GM23248 (cell line): ENCODE measurements at regions not wholly inside any gene's neighbourhood (a gene's known extent, or its start where the extent isn't known, plus 50 kb on each side); places are given as distances from the start of the nearest gene placed in this dataset.
A peak's percentile ranks its signal among the peaks of the same experiment; 100 is the strongest.
"Not testable (repeated sequence)": the region's sequence is repeated elsewhere in the genome, so short reads cannot be mapped to it uniquely, and the experiment has no call there.

Source experiments
- DNase-seq: peaks from one replicate; pipeline ENCODE4 v3.0.0-alpha.2; 2015
- H2AFZ ChIP-seq: fragments of 200-600 bp; sonication (generic); 2 replicates; pipeline ENCODE4 v1.6.1; 2016; ENCODE audit warnings: antibody characterized with exemption
- H3F3A ChIP-seq: fragments of 200-600 bp; sonication (generic); 2 replicates; pipeline ENCODE4 v1.6.1; 2016; ENCODE audit warnings: mild to moderate bottlenecking, antibody characterized with exemption, mixed run types; ENCODE audit not compliant: insufficient read depth
- H3K27ac ChIP-seq: fragments of 200-600 bp; sonication (generic); 2 replicates; pipeline ENCODE4 v1.5.1; 2016; ENCODE audit warnings: mild to moderate bottlenecking
- H3K27me3 ChIP-seq: fragments of 200-600 bp; sonication (generic); replicated peaks from 2 replicates; pipeline ENCODE4 v1.6.1; 2016; ENCODE audit warnings: mild to moderate bottlenecking; ENCODE audit not compliant: insufficient read depth
- H3K36me3 ChIP-seq: fragments of 200-600 bp; sonication (generic); 2 replicates; pipeline ENCODE4 v1.6.1; 2016; ENCODE audit warnings: low read depth, mild to moderate bottlenecking
- H3K4me1 ChIP-seq: fragments of 200-600 bp; sonication (generic); 2 replicates; pipeline ENCODE4 v1.6.1; 2016; ENCODE audit warnings: mild to moderate bottlenecking; ENCODE audit not compliant: insufficient read depth
- H3K4me2 ChIP-seq: fragments of 200-600 bp; sonication (generic); one replicate; pipeline ENCODE4 v1.6.1; 2016; ENCODE audit warnings: mild to moderate bottlenecking; ENCODE audit not compliant: unreplicated experiment
- H3K4me3 ChIP-seq: fragments of 200-600 bp; sonication (generic); 2 replicates; pipeline ENCODE4 v1.5.1; 2016; ENCODE audit warnings: mild to moderate bottlenecking
- H3K79me2 ChIP-seq: fragments of 200-600 bp; sonication (generic); 2 replicates; pipeline ENCODE4 v1.6.1; 2016; ENCODE audit warnings: mild to moderate bottlenecking; ENCODE audit not compliant: insufficient read depth
- H3K9ac ChIP-seq: fragments of 200-600 bp; sonication (generic); 2 replicates; pipeline ENCODE4 v1.6.1; 2016; ENCODE audit warnings: mild to moderate bottlenecking
- H3K9me2 ChIP-seq: fragments of 200-600 bp; sonication (generic); 2 replicates; pipeline ENCODE4 v1.6.1; 2016; ENCODE audit warnings: mixed run types, mild to moderate bottlenecking, moderate library complexity; ENCODE audit not compliant: insufficient read depth
- H3K9me3 ChIP-seq: fragments of 200-600 bp; sonication (generic); one replicate; pipeline ENCODE4 v1.6.1; 2017; ENCODE audit warnings: low read depth
- H4K20me1 ChIP-seq: fragments of 200-600 bp; sonication (generic); 2 replicates; pipeline ENCODE4 v1.6.0; 2016; ENCODE audit not compliant: insufficient read depth
- EZH2 ChIP-seq: fragments of 200-600 bp; sonication (generic); IDR thresholded peaks from 2 replicates; pipeline ENCODE4 v1.6.1; 2018; ENCODE audit warnings: antibody characterized with exemption, mild to moderate bottlenecking; ENCODE audit not compliant: insufficient read depth, poor library complexity, severe bottlenecking
- EZH2phosphoT487 ChIP-seq: fragments of 200-600 bp; sonication (generic); IDR thresholded peaks from 2 replicates; pipeline ENCODE4 v1.6.1; 2018; ENCODE audit warnings: antibody characterized with exemption, moderate library complexity, mild to moderate bottlenecking, low read depth; ENCODE audit not compliant: insufficient read depth
- WGBS, 2 experiments: methylation state at CpG; one replicate each; pipeline ENCODE4 v1.1.6; 2015 to 2017; ENCODE audit warnings: low lambda C conversion rate in 2 of 2, low coverage in 1 of 2; ENCODE audit errors: missing lambda C conversion rate in 2 of 2; 5-methylcytosine and 5-hydroxymethylcytosine counted together
- in situ Hi-C: fragments of 300-500 bp; cut with MboI; formaldehyde crosslinking; loops from 2 replicates; pipeline ENCODE4 v1.15.0; 2020

GRCh38 chrX:131650637-131651410 is 107.0 kb downstream of the OR13H1 start:
- in situ Hi-C loops, result no loop called here
- no peaks in the 10 kb centered on the region for H4K20me1 ChIP-seq
- 53% methylated on average over 4 of the region's 4 CpGs for WGBS, 2 experiments
- no peaks in the 10 kb centered on the region for H3K27me3 ChIP-seq
- no peaks in the 10 kb centered on the region for H3K36me3 ChIP-seq
- no peak overlapping the region for H3K27ac ChIP-seq
- no peak overlapping the region for H3K4me3 ChIP-seq
- no peaks in the 10 kb centered on the region for H3F3A ChIP-seq
- H3K4me1 ChIP-seq, result no peaks in the 10 kb centered on the region
- DNase-seq, result peak; percentile 9
- H3K9ac ChIP-seq, result no peak overlapping the region
- H2AFZ ChIP-seq, result no peak overlapping the region
- no peaks in the 10 kb centered on the region for H3K79me2 ChIP-seq
- H3K9me2 ChIP-seq, result no peaks in the 10 kb centered on the region
- no peaks in the 10 kb centered on the region for H3K9me3 ChIP-seq
- no peak overlapping the region for H3K4me2 ChIP-seq
- TF ChIP-seq EZH2, result no peak
- TF ChIP-seq EZH2phosphoT487, result no peak

- H3K27ac ChIP-seq, H3K9me3 ChIP-seq, H3K79me2 ChIP-seq, H2AFZ ChIP-seq, DNase-seq, H3K9me2 ChIP-seq, H3K4me3 ChIP-seq, H3K9ac ChIP-seq, H3K36me3 ChIP-seq, H3K4me1 ChIP-seq, H4K20me1 ChIP-seq, H3K4me2 ChIP-seq, H3K27me3 ChIP-seq, H3F3A ChIP-seq, in situ Hi-C loops: not testable (repeated sequence)
- WGBS, 2 experiments, result 59 to 82% methylated on average over 7 to 9 of the region's 9 CpGs
Measured at GRCh38 chrX:131663726-131664125, 119.9 kb downstream of the OR13H1 start.

GRCh38 chrX:131671735-131672134 is 127.9 kb downstream of the OR13H1 start:
- H2AFZ ChIP-seq, result no peak overlapping the region
- in situ Hi-C loops, result no loop called here
- H3K9ac ChIP-seq, result no peak overlapping the region
- WGBS, 2 experiments, result 0% methylated on average over 2 of the region's 2 CpGs
- no peaks in the 10 kb centered on the region for H3F3A ChIP-seq
- no peaks in the 10 kb centered on the region for H3K9me2 ChIP-seq
- H3K4me2 ChIP-seq, result no peak overlapping the region
- H3K4me3 ChIP-seq, result no peak overlapping the region
- no peaks in the 10 kb centered on the region for H3K36me3 ChIP-seq
- no peak for DNase-seq
- no peaks in the 10 kb centered on the region for H4K20me1 ChIP-seq
- no peaks in the 10 kb centered on the region for H3K9me3 ChIP-seq
- H3K27me3 ChIP-seq, result no peaks in the 10 kb centered on the region
- no peaks in the 10 kb centered on the region for H3K79me2 ChIP-seq
- H3K4me1 ChIP-seq, result no peaks in the 10 kb centered on the region
- TF ChIP-seq EZH2phosphoT487 (no peak), EZH2 (no peak)
- no peak overlapping the region for H3K27ac ChIP-seq

- H3F3A ChIP-seq, result no peaks in the 10 kb centered on the region
- no peaks in the 10 kb centered on the region for H3K79me2 ChIP-seq
- H3K27me3 ChIP-seq, result no peaks in the 10 kb centered on the region
- no peaks in the 10 kb centered on the region for H3K9me2 ChIP-seq
- H3K27ac ChIP-seq, result no peak overlapping the region
- H3K4me2 ChIP-seq, result no peak overlapping the region
- H3K4me3 ChIP-seq, result no peak overlapping the region
- H3K9ac ChIP-seq, result no peak overlapping the region
- H3K9me3 ChIP-seq, result no peaks in the 10 kb centered on the region
- TF ChIP-seq EZH2 (no peak), EZH2phosphoT487 (no peak)
- WGBS, 2 experiments, result 0 to 9% methylated on average over 1 of the region's 1 CpG
- H3K4me1 ChIP-seq, result no peaks in the 10 kb centered on the region
- peak; percentile 19 for DNase-seq
- no peaks in the 10 kb centered on the region for H4K20me1 ChIP-seq
- H3K36me3 ChIP-seq, result no peaks in the 10 kb centered on the region
- in situ Hi-C loops, result no loop called here
- H2AFZ ChIP-seq, result no peak overlapping the region
Measured at GRCh38 chrX:131675596-131676194, 131.8 kb downstream of the OR13H1 start.
